ENCODE measurements at regions not wholly inside any gene's neighbourhood (a gene's known extent, or its start where the extent isn't known, plus 50 kb on each side); places are given as distances from the start of the nearest gene placed in this dataset.
A peak's percentile ranks its signal among the peaks of the same experiment; 100 is the strongest.

DNA sequence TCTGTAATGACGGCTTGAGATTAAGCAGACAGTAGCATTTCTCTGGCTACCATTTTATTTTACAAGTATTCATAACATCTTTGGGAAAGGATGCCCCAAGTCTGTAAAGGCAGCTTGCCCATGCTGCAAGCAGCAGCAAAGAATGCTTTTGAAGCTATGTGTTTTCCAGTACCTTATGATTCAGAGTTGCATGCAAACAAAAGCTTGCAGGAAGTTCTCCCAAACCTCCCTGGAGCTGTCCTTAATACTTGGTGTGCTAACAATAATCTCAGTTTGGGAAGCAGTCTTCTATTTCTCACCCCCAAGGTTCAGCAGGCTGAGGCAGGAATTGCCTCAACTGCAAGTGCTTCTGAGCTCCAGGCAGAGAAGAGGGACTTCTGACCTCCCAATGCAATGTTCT is 60.8 kb downstream of the CCNA1 start:
- no peak overlapping the region for H3K4me3 ChIP-seq (replicated peaks; ENCODE audit: low read depth, low read length)
- no peak for TF ChIP-seq CTCF (IDR thresholded peaks at IDR 0.05; ENCODE audit: low read length, missing control alignments)
- DNase-seq (ENCODE audit: low read depth), result peak; percentile 27

DNA sequence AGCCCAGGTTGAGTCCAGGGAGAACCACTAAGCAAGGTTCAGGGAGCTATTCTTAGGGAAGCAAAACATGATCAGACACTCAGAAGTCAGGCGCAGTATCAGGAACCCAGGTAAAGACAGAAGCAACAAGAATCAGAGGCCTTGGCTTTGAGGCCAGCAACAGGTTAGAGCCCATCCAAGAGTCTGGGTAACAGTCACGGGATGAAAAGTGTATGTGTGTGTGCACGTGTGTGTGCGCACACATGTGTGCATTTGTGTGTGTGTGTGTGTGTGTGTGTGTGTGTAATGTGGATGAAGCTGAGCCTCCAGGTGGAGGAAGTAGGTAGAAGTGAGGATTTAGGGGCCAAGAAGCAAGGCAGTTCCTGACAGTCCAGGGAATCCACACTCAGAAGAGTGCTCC is 63.1 kb downstream of the CCNA1 start:
- DNase-seq (ENCODE audit: low read depth), result no peak
- no peak for TF ChIP-seq CTCF (IDR thresholded peaks at IDR 0.05; ENCODE audit: low read length, missing control alignments)
- no peak overlapping the region for H3K4me3 ChIP-seq (replicated peaks; ENCODE audit: low read depth, low read length)

DNA sequence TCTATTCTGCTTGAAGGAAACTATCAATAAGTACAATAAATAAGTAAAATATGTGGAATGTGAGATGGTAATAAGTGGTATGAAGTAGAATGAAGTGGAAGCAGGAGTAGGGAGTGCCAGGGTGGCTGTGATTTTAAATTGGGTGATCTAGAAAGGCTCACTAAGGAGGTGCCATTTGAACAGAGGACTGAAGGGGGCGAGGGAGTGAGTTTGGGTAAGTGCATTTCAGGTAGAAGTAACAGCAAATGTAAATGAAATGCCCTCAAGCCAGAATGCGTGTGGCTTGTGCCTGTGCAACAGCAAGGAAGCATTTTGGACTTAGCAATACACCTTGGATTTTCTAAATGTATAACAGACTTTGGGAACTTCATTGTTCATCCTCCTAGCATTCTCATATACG is 77.1 kb downstream of the CCNA1 start:
- TF ChIP-seq CTCF (IDR thresholded peaks at IDR 0.05; ENCODE audit: low read length, missing control alignments), result peak; percentile 7
- H3K4me3 ChIP-seq (replicated peaks; ENCODE audit: low read depth, low read length), result no peak overlapping the region
- DNase-seq (ENCODE audit: low read depth), result no peak

GRCh38 chr13:36512771-36513170 is 80.5 kb downstream of the CCNA1 start:
- TF ChIP-seq CTCF (IDR thresholded peaks at IDR 0.05; ENCODE audit: low read length, missing control alignments), result no peak

GRCh38 chr13:36513266-36513665 is 81.0 kb downstream of the CCNA1 start:
- DNase-seq (ENCODE audit: low read depth), result no peak
- TF ChIP-seq CTCF (IDR thresholded peaks at IDR 0.05; ENCODE audit: low read length, missing control alignments), result no peak
- H3K4me3 ChIP-seq (replicated peaks; ENCODE audit: low read depth, low read length), result no peak overlapping the region

More at GRCh38 chr13:36512771-36513170, 80.5 kb downstream of the CCNA1 start:
- no peak for DNase-seq (ENCODE audit: low read depth)
- H3K4me3 ChIP-seq (replicated peaks; ENCODE audit: low read depth, low read length), result no peak overlapping the region

DNA sequence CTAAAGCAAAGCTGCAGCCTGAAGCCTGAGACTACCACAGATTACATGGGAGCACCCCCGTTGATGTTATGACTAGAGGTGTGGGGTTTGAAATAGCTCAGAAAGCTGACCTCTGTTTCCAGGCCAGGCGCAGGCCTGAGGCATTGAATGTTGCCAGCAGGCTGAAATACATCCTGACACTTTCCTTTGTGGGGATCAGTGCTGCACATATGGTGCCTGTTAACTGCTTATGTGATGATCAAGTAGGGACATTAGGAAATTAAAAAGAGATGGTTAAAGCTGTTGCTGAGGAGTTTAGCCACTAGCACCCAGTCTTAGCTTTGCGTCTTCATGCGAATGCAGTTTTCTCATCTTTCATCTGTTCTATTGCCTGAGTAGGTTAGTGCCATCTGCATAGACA is 83.2 kb downstream of the CCNA1 start:
- no peak overlapping the region for H3K4me3 ChIP-seq (replicated peaks; ENCODE audit: low read depth, low read length)
- no peak for DNase-seq (ENCODE audit: low read depth)
- TF ChIP-seq CTCF (IDR thresholded peaks at IDR 0.05; ENCODE audit: low read length, missing control alignments), result no peak

DNA sequence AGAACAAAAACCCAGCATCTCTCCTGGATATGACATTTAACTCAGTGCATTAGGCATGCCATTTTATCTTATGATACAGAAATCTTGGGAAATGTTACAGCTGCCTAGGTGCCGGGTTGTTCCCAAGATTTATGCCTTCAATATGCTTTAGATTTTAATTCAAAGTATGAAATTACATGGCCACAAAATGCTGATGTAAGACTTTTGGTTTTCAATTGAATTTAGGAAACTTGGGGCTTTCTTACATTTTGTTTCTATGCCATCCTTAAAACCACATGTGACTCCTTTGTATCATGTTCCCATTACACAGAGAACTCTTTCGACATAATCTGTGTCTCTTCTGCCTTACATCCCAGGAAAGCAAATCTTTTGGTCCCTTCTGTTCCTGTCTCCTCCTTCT is 83.9 kb downstream of the CCNA1 start:
- TF ChIP-seq CTCF (IDR thresholded peaks at IDR 0.05; ENCODE audit: low read length, missing control alignments), result no peak
- H3K4me3 ChIP-seq (replicated peaks; ENCODE audit: low read depth, low read length), result no peak overlapping the region
- no peak for DNase-seq (ENCODE audit: low read depth)

Data from fibroblast of pulmonary artery (primary cell).